ENCODE measurements at regions not wholly inside any gene's neighbourhood (a gene's known extent, or its start where the extent isn't known, plus 50 kb on each side); places are given as distances from the start of the nearest gene placed in this dataset.

DNA sequence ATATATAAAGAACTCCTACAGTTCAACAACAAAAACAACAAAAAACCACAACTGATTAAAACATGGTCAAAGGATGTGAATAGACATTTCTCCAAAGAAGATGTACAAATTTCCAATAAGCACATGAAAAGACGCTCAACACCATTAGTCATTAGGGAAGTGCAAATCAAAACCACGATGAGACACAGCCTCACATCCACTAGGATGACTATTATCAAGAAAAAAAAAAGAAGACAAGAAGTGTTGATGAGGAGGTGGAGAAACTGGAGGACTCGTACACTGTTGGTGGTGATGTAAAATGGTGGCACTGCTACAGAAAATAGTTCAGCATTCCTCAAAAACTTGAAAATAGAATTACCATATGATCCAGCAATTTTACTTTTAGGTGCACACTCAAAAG lies 61.0 kb upstream of the SOX1 start:
- DNase-seq, result no peak

DNA sequence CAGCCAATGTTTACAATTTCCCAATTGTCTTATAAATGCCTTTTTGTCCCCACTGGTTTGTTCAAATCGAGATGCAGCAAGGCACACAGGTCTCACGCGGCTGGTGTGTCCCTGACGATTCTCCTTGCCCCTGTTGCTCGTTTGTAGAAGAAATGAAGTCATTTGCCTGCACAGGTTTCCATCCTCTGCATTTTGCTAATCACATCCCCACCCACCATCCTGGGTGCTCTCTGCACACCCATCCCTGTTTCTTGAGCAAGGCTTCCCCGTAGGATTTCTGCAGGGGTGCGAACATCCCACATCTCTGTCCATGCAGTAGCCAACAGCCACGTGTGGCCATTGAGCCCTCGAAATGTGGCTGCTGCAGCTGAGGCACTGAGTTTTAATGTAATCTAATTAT lies 59.8 kb upstream of the SOX1 start:
- DNase-seq, result no peak

- no peak for DNase-seq
Measured at GRCh38 chr13:112010714-112011113, 56.2 kb upstream of the SOX1 start.

- no peak for DNase-seq
Measured at GRCh38 chr13:112012016-112012704, 54.8 kb upstream of the SOX1 start.

- no peak for DNase-seq
Measured at GRCh38 chr13:112012705-112013085, 54.3 kb upstream of the SOX1 start.

DNA sequence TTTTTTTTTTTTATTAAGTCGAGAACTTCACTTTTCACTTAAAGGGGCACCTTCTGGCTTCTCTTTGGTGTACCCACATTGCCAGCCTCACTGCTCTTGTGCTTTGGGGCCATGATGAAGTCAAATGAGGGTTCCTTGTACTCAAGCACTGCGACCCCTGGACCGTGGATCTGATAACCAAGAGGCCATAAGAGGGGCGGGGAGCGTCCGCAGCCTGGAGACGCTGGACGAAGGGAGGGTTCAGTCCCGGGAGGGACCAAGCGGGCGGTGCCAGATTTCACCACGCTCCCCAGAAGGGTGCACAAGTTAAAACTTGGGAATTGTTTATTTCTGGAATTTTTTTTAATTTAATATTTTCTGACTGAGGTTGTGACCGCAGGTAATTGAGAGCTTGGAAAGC lies 53.3 kb upstream of the SOX1 start:
- no peak for DNase-seq

DNA sequence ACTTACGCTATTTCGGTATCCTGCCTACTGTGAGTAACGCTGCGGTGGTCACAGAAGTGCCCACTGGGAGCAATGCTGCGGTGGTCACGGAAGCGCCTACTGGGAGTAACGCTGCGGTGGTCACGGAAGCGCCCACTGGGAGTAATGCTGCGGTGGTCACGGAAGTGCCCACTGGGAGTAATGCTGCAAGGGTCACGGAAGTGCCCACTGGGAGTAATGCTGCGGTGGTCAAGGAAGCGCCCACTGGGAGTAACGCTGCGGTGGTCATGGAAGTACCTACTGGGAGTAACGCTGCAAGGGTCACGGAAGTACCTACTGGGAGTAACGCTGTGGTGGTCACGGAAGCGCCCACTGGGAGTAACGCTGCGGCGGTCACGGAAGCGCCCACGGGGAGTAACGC lies 52.1 kb upstream of the SOX1 start:
- DNase-seq, result no peak
